H9 (cell line): ENCODE measurements at regions not wholly inside any gene's neighbourhood (a gene's known extent, or its start where the extent isn't known, plus 50 kb on each side); places are given as distances from the start of the nearest gene placed in this dataset.

Source experiments
- DNase-seq: peaks from one replicate; pipeline ENCODE4 v3.0.0-alpha.2; 2017
- H2AFZ ChIP-seq: one replicate; pipeline ENCODE4 v1.6.1; 2013; ENCODE audit warnings: mild to moderate bottlenecking, low read length, control low read depth, moderate library complexity
- H2AK5ac ChIP-seq: 2 replicates; pipeline ENCODE4 v1.6.1; 2013; ENCODE audit warnings: low read length, control low read depth, mixed read lengths; ENCODE audit not compliant: insufficient read length
- H2BK120ac ChIP-seq: one replicate; pipeline ENCODE4 v1.6.1; 2013; ENCODE audit warnings: low read depth, mild to moderate bottlenecking, low read length, control low read depth, inconsistent platforms; ENCODE audit not compliant: poor library complexity, severe bottlenecking
- H2BK12ac ChIP-seq: 2 replicates; pipeline ENCODE4 v1.6.1; 2013; ENCODE audit warnings: low read length, control low read depth, mixed read lengths, low read depth; ENCODE audit not compliant: insufficient read length
- H2BK15ac ChIP-seq: 2 replicates; pipeline ENCODE4 v1.6.1; 2013; ENCODE audit warnings: low read depth, low read length, control low read depth
- H2BK20ac ChIP-seq: one replicate; pipeline ENCODE4 v1.6.1; 2013; ENCODE audit warnings: low read depth, mild to moderate bottlenecking, low read length, control low read depth, inconsistent platforms; ENCODE audit not compliant: poor library complexity, severe bottlenecking
- H2BK5ac ChIP-seq: 2 replicates; pipeline ENCODE4 v1.6.1; 2013; ENCODE audit warnings: low read length, control low read depth, mixed read lengths; ENCODE audit not compliant: insufficient read length
- H3K14ac ChIP-seq: 2 replicates; pipeline ENCODE4 v1.6.1; 2013; ENCODE audit warnings: low read length, control low read depth; ENCODE audit not compliant: insufficient read depth
- H3K18ac ChIP-seq: 2 replicates; pipeline ENCODE4 v1.6.1; 2013; ENCODE audit warnings: low read depth, mild to moderate bottlenecking, mixed read lengths, low read length, control low read depth; ENCODE audit not compliant: insufficient read length
- H3K23ac ChIP-seq: 2 replicates; pipeline ENCODE4 v1.6.1; 2013; ENCODE audit warnings: low read length, control low read depth, mixed read lengths, low read depth; ENCODE audit not compliant: insufficient read length
- H3K23me2 ChIP-seq: 2 replicates; pipeline ENCODE4 v1.6.1; 2013; ENCODE audit warnings: low read depth, mild to moderate bottlenecking, mixed read lengths, low read length, control low read depth; ENCODE audit not compliant: insufficient read length, poor library complexity, severe bottlenecking
- H3K27ac ChIP-seq: 2 replicates; pipeline ENCODE4 v1.5.1; 2013; ENCODE audit warnings: low read length, control low read depth, mixed read lengths, low read depth; ENCODE audit not compliant: insufficient read length
- H3K27me3 ChIP-seq: 2 replicates; pipeline ENCODE4 v1.6.1; 2013; ENCODE audit warnings: low read length, control low read depth, inconsistent platforms; ENCODE audit not compliant: insufficient read depth
- H3K4ac ChIP-seq: 2 replicates; pipeline ENCODE4 v1.6.1; 2013; ENCODE audit warnings: low read depth, mild to moderate bottlenecking, control low read depth, inconsistent platforms, low read length, moderate library complexity
- H3K4me1 ChIP-seq: 2 replicates; pipeline ENCODE4 v1.6.1; 2013; ENCODE audit warnings: low read length, control low read depth, inconsistent platforms; ENCODE audit not compliant: insufficient read depth
- H3K4me2 ChIP-seq: 2 replicates; pipeline ENCODE4 v1.6.1; 2013; ENCODE audit warnings: low read length, control low read depth, mixed read lengths; ENCODE audit not compliant: insufficient read length, insufficient read depth
- H3K56ac ChIP-seq: 2 replicates; pipeline ENCODE4 v1.6.1; 2013; ENCODE audit warnings: low read depth, mild to moderate bottlenecking, mixed read lengths, low read length, control low read depth; ENCODE audit not compliant: insufficient read length
- H3K79me1 ChIP-seq: 2 replicates; pipeline ENCODE4 v1.6.1; 2013; ENCODE audit warnings: low read depth, mild to moderate bottlenecking, moderate library complexity, low read length, control low read depth, inconsistent platforms; ENCODE audit not compliant: insufficient read depth, poor library complexity, severe bottlenecking
- H3K79me2 ChIP-seq: 2 replicates; pipeline ENCODE4 v1.6.1; 2013; ENCODE audit warnings: low read length, control low read depth, inconsistent platforms; ENCODE audit not compliant: insufficient read depth
- H3K9ac ChIP-seq: 2 replicates; pipeline ENCODE4 v1.6.1; 2013; ENCODE audit warnings: low read length, control low read depth, mixed read lengths; ENCODE audit not compliant: insufficient read length; ENCODE audit errors: extremely low read depth
- H3K9me3 ChIP-seq: one replicate; pipeline ENCODE4 v1.6.1; 2013; ENCODE audit warnings: low read depth, low read length, inconsistent platforms; ENCODE audit not compliant: control insufficient read depth
- H3T11ph ChIP-seq: one replicate; pipeline ENCODE4 v1.6.1; 2013; ENCODE audit warnings: mild to moderate bottlenecking, low read length, control low read depth, inconsistent platforms
- H4K20me1 ChIP-seq: one replicate; pipeline ENCODE4 v1.6.1; 2013; ENCODE audit not compliant: control insufficient read depth, insufficient read length, insufficient read depth
- H4K5ac ChIP-seq: 2 replicates; pipeline ENCODE4 v1.6.1; 2013; ENCODE audit warnings: low read depth, mild to moderate bottlenecking, mixed read lengths, low read length, control low read depth; ENCODE audit not compliant: insufficient read length
- H4K8ac ChIP-seq: replicated peaks from 2 replicates; pipeline ENCODE4 v1.6.1; 2013; ENCODE audit warnings: low read length, control low read depth, mixed read lengths, low read depth; ENCODE audit not compliant: insufficient read length
- H4K91ac ChIP-seq: 2 replicates; pipeline ENCODE4 v1.6.1; 2013; ENCODE audit warnings: low read depth, mild to moderate bottlenecking, moderate library complexity, mixed read lengths, low read length, control low read depth; ENCODE audit not compliant: insufficient read length
- H3K27ac Mint-ChIP-seq, 3 experiments: 2 replicates in 2 of 3; 3 replicates in 1 of 3; pipeline ENCODE4 v1.8.0; 2020 to 2021; ENCODE audit warnings: mixed read lengths in 3 of 3, mild to moderate bottlenecking in 1 of 3, moderate library complexity in 1 of 3
- H3K27me3 Mint-ChIP-seq: 2 replicates; pipeline ENCODE4 v1.8.0; 2021; ENCODE audit warnings: low read depth, mild to moderate bottlenecking, moderate library complexity, mixed read lengths
- H3K36me3 Mint-ChIP-seq, 3 experiments: 2 replicates in 2 of 3; 3 replicates in 1 of 3; pipeline ENCODE4 v1.8.0; 2020 to 2021; ENCODE audit warnings: low read depth in 3 of 3, mixed read lengths in 3 of 3; ENCODE audit not compliant: insufficient read depth in 1 of 3
- H3K4me1 Mint-ChIP-seq, 2 experiments: 2 replicates each; pipeline ENCODE4 v1.8.0; 2020; ENCODE audit warnings: mixed read lengths in 2 of 2
- H3K4me3 Mint-ChIP-seq, 2 experiments: 2 replicates in 1 of 2; 3 replicates in 1 of 2; pipeline ENCODE4 v1.8.0; 2020 to 2021; ENCODE audit warnings: mild to moderate bottlenecking in 2 of 2, mixed read lengths in 2 of 2, moderate library complexity in 1 of 2
- H3K9me3 Mint-ChIP-seq, 2 experiments: 2 replicates in 1 of 2; 3 replicates in 1 of 2; pipeline ENCODE4 v1.8.0; 2020; ENCODE audit warnings: mild to moderate bottlenecking in 2 of 2, mixed read lengths in 2 of 2, moderate library complexity in 1 of 2
- CTCF ChIP-seq: fragments of 200-600 bp; sonication (generic); conservative IDR thresholded peaks from 3 replicates; pipeline ENCODE4 v1.8.0; 2021; ENCODE audit warnings: antibody characterized with exemption, mild to moderate bottlenecking
- WGBS: extraction: QIAGEN DNeasy Blood & Tissue Kit; methylation state at CpG from one replicate; pipeline ENCODE4 v1.1.7; 2013; ENCODE audit warnings: missing lambda C conversion rate, low lambda C conversion rate, mixed read lengths; ENCODE audit not compliant: insufficient read length; ENCODE audit errors: extremely low coverage; 5-methylcytosine and 5-hydroxymethylcytosine counted together

- no peak overlapping the region for H2BK12ac ChIP-seq
- no peak overlapping the region for H3K23ac ChIP-seq
- no peaks in the 10 kb centered on the region for H3K79me1 ChIP-seq
- no peak for TF ChIP-seq CTCF
- Mint-ChIP-seq H3K27me3 (peaks cover 36% of the 10 kb centered on the region), H3K4me3 (no peak overlapping the region), H3K9me3 (no peaks in the 10 kb centered on the region), H3K4me1 (peaks cover 3 to 13% of the 10 kb centered on the region in 2 experiments; a peak in 2 of 4 replicates), H3K27ac (no peak overlapping the region), H3K36me3 (no peaks in the 10 kb centered on the region)
- H3K9ac ChIP-seq: no peak overlapping the region
- no peaks in the 10 kb centered on the region for H3K23me2 ChIP-seq
- no peak overlapping the region for H2AFZ ChIP-seq
- no peak overlapping the region for H4K5ac ChIP-seq
- no peak overlapping the region for H3K27ac ChIP-seq
- no peak for DNase-seq
- no peak overlapping the region for H2BK20ac ChIP-seq
- H3K14ac ChIP-seq: no peak overlapping the region
- no peak overlapping the region for H3K18ac ChIP-seq
- H3K4me2 ChIP-seq: no peak overlapping the region
- no peak overlapping the region for H3K4ac ChIP-seq
- no peak overlapping the region for H3T11ph ChIP-seq
- H3K79me2 ChIP-seq: no peaks in the 10 kb centered on the region
- H3K9me3 ChIP-seq: no peaks in the 10 kb centered on the region
- no peak overlapping the region for H2AK5ac ChIP-seq
- H4K8ac ChIP-seq: no peak overlapping the region
- no peak overlapping the region for H3K56ac ChIP-seq
- H4K91ac ChIP-seq: no peak overlapping the region
- H2BK5ac ChIP-seq: no peak overlapping the region
- WGBS: no CpG with 5 or more reads among the region's 2 CpGs
- H3K27me3 ChIP-seq: no peaks in the 10 kb centered on the region
- H2BK120ac ChIP-seq: no peak overlapping the region
- H3K4me1 ChIP-seq: no peaks in the 10 kb centered on the region
- H2BK15ac ChIP-seq: no peak overlapping the region
- H4K20me1 ChIP-seq: no peaks in the 10 kb centered on the region
These were observed 1040.7 kb downstream of the SOCS6 start for GRCh38 chr18:71329563-71329962.
